Suprapubic skin (tissue), 4 donors: ENCODE measurements at regions not wholly inside any gene's neighbourhood (a gene's known extent, or its start where the extent isn't known, plus 50 kb on each side); places are given as distances from the start of the nearest gene placed in this dataset.

Experiments used
- DNase-seq, 2 donors: peaks; one replicate each; pipeline ENCODE4 v3.0.0-alpha.2; 2019; ENCODE audit warnings: low spot score in 2 of 2
- H3K27ac ChIP-seq: fragments of 200-600 bp; sonication (generic); one replicate; pipeline ENCODE4 v1.5.1; 2019
- H3K27me3 ChIP-seq: fragments of 200-600 bp; sonication (generic); one replicate; pipeline ENCODE4 v1.5.1; 2019
- H3K36me3 ChIP-seq: fragments of 200-600 bp; sonication (generic); one replicate; pipeline ENCODE4 v1.5.1; 2019
- H3K4me1 ChIP-seq: fragments of 200-600 bp; sonication (generic); one replicate; pipeline ENCODE4 v1.5.1; 2019
- H3K4me3 ChIP-seq: fragments of 200-600 bp; sonication (generic); one replicate; pipeline ENCODE4 v1.5.1; 2019; ENCODE audit warnings: mild to moderate bottlenecking
- H3K9me3 ChIP-seq: fragments of 200-600 bp; sonication (generic); one replicate; pipeline ENCODE4 v1.5.1; 2019
- EP300 ChIP-seq: sonication (generic); formaldehyde crosslinking; IDR thresholded peaks from one replicate; pipeline ENCODE4 v1.6.1; 2017; ENCODE audit warnings: antibody characterized with exemption
- POLR2A ChIP-seq, 2 donors: fragments of 450-650 bp; IDR thresholded peaks; one replicate each; pipeline ENCODE4 v1.6.1; 2017; ENCODE audit warnings: antibody characterized with exemption in 2 of 2, mild to moderate bottlenecking in 2 of 2, moderate library complexity in 2 of 2
- POLR2AphosphoS5 ChIP-seq, 3 donors: sonication (generic); formaldehyde crosslinking; IDR thresholded peaks; one replicate each; pipeline ENCODE4 v1.6.1; 2017; ENCODE audit warnings: antibody characterized with exemption in 3 of 3
- WGBS: methylation state at CpG from one replicate; pipeline ENCODE4 v1.1.5; 2018; 5-methylcytosine and 5-hydroxymethylcytosine counted together
- TF ChIP-seq, protein P1 (sequence below), 2 donors: fragments of 200-600 bp in 1 of 2; fragments of 450-650 bp in 1 of 2; sonication (generic) in 1 of 2; IDR thresholded peaks; one replicate each; pipeline ENCODE4 v1.5.1; 2016 to 2019; ENCODE audit warnings: antibody characterized with exemption in 2 of 2, mild to moderate bottlenecking in 1 of 2, moderate library complexity in 1 of 2

- DNase-seq, result no peak
- WGBS, result 76% methylated on average over 12 of the region's 12 CpGs
- Histone ChIP-seq H3K27me3 (no peaks in the 10 kb centered on the region), H3K36me3 (no peaks in the 10 kb centered on the region), H3K4me1 (peaks cover 52% of the 10 kb centered on the region), H3K9me3 (no peaks in the 10 kb centered on the region), H3K4me3 (no peak overlapping the region), H3K27ac (peak overlapping the region; percentile 67)
- no peak for TF ChIP-seq POLR2A (IDR thresholded peaks at IDR 0.05)
- TF ChIP-seq EP300, result no peak
- TF ChIP-seq, protein P1, sequence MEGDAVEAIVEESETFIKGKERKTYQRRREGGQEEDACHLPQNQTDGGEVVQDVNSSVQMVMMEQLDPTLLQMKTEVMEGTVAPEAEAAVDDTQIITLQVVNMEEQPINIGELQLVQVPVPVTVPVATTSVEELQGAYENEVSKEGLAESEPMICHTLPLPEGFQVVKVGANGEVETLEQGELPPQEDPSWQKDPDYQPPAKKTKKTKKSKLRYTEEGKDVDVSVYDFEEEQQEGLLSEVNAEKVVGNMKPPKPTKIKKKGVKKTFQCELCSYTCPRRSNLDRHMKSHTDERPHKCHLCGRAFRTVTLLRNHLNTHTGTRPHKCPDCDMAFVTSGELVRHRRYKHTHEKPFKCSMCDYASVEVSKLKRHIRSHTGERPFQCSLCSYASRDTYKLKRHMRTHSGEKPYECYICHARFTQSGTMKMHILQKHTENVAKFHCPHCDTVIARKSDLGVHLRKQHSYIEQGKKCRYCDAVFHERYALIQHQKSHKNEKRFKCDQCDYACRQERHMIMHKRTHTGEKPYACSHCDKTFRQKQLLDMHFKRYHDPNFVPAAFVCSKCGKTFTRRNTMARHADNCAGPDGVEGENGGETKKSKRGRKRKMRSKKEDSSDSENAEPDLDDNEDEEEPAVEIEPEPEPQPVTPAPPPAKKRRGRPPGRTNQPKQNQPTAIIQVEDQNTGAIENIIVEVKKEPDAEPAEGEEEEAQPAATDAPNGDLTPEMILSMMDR (IDR thresholded peaks at IDR 0.05), result no peak
- no peak for TF ChIP-seq POLR2AphosphoS5 (IDR thresholded peaks at IDR 0.05)
These were observed 300.4 kb upstream of the STT3B start for GRCh38 chr3:31232055-31233025.

DNA sequence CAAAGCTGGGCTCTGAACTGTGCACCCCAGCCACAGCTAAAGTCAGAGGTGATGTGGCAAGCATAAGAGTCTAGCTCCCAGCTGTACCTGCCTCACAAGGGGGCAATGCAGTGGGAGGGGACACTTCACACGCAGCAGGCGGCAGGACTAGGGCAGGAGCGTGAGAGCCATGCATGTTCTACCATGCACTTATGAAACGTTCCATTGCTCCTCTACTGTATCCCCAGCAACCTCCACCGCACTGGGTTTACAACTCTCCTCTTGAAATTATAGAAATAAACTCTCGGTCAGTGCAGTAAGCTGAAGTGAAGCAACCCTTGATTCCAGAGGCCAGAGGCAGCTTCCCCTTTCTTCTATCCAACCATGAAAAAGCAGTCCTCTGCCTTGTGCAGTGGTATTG lies 298.6 kb upstream of the STT3B start:
- H3K4me1 ChIP-seq, result peaks cover 53% of the 10 kb centered on the region
- no peaks in the 10 kb centered on the region for H3K36me3 ChIP-seq
- H3K27ac ChIP-seq, result no peak overlapping the region
- H3K27me3 ChIP-seq, result no peaks in the 10 kb centered on the region
- H3K4me3 ChIP-seq, result no peak overlapping the region
- H3K9me3 ChIP-seq, result no peaks in the 10 kb centered on the region
- DNase-seq, result no peak
- TF ChIP-seq, protein P1 (IDR thresholded peaks at IDR 0.05), result no peak
- 68% methylated on average over 6 of the region's 6 CpGs for WGBS

- H3K4me1 ChIP-seq, result peaks cover 53% of the 10 kb centered on the region
- no peak overlapping the region for H3K4me3 ChIP-seq
- no peaks in the 10 kb centered on the region for H3K36me3 ChIP-seq
- no peaks in the 10 kb centered on the region for H3K27me3 ChIP-seq
- no peak for DNase-seq
- no peaks in the 10 kb centered on the region for H3K9me3 ChIP-seq
- WGBS, result 51% methylated on average over 3 of the region's 3 CpGs
- TF ChIP-seq POLR2A (IDR thresholded peaks at IDR 0.05), result no peak
- TF ChIP-seq POLR2AphosphoS5 (IDR thresholded peaks at IDR 0.05), result no peak
- no peak for TF ChIP-seq EP300
- TF ChIP-seq, protein P1 (IDR thresholded peaks at IDR 0.05), result no peak
- H3K27ac ChIP-seq, result peak overlapping the region; percentile 47
These were observed 297.5 kb upstream of the STT3B start for GRCh38 chr3:31235062-31235700.

GRCh38 chr3:31237887-31238286 lies 294.8 kb upstream of the STT3B start:
- H3K4me3 ChIP-seq, result no peak overlapping the region
- no peaks in the 10 kb centered on the region for H3K36me3 ChIP-seq
- 44% methylated on average over 4 of the region's 4 CpGs for WGBS
- no peak for DNase-seq
- H3K4me1 ChIP-seq, result peaks cover 31% of the 10 kb centered on the region
- H3K27ac ChIP-seq, result no peak overlapping the region
- TF ChIP-seq, protein P1 (IDR thresholded peaks at IDR 0.05), result no peak
- TF ChIP-seq POLR2A (IDR thresholded peaks at IDR 0.05) (no peak), EP300 (no peak), POLR2AphosphoS5 (IDR thresholded peaks at IDR 0.05) (no peak)
- no peaks in the 10 kb centered on the region for H3K27me3 ChIP-seq
- H3K9me3 ChIP-seq, result no peaks in the 10 kb centered on the region

- 93% methylated on average over 5 of the region's 5 CpGs for WGBS
- no peak for DNase-seq
- TF ChIP-seq POLR2A (IDR thresholded peaks at IDR 0.05), result no peak
- TF ChIP-seq, protein P1 (IDR thresholded peaks at IDR 0.05), result no peak
- TF ChIP-seq EP300, result no peak
- no peak for TF ChIP-seq POLR2AphosphoS5 (IDR thresholded peaks at IDR 0.05)
- Histone ChIP-seq H3K4me3 (no peak overlapping the region), H3K9me3 (no peaks in the 10 kb centered on the region), H3K36me3 (no peaks in the 10 kb centered on the region), H3K4me1 (peaks cover 16% of the 10 kb centered on the region), H3K27me3 (no peaks in the 10 kb centered on the region), H3K27ac (no peak overlapping the region)
These were observed 292.7 kb upstream of the STT3B start for GRCh38 chr3:31240013-31240412.
